ENCODE measurements at regions not wholly inside any gene's neighbourhood (a gene's known extent, or its start where the extent isn't known, plus 50 kb on each side); places are given as distances from the start of the nearest gene placed in this dataset.

GRCh38 chr5:98638701-98639100, 134.8 kb upstream of the RGMB start:
- Histone ChIP-seq H3K27me3 (no peaks in the 10 kb centered on the region), H3K9me3 (no peaks in the 10 kb centered on the region), H3K4me3 (no peak overlapping the region), H3K36me3 (no peaks in the 10 kb centered on the region), H3K4me1 (no peaks in the 10 kb centered on the region), H3K27ac (no peak overlapping the region)
- no peak for TF ChIP-seq POLR2A (IDR thresholded peaks at IDR 0.05)
- TF ChIP-seq, protein P1, sequence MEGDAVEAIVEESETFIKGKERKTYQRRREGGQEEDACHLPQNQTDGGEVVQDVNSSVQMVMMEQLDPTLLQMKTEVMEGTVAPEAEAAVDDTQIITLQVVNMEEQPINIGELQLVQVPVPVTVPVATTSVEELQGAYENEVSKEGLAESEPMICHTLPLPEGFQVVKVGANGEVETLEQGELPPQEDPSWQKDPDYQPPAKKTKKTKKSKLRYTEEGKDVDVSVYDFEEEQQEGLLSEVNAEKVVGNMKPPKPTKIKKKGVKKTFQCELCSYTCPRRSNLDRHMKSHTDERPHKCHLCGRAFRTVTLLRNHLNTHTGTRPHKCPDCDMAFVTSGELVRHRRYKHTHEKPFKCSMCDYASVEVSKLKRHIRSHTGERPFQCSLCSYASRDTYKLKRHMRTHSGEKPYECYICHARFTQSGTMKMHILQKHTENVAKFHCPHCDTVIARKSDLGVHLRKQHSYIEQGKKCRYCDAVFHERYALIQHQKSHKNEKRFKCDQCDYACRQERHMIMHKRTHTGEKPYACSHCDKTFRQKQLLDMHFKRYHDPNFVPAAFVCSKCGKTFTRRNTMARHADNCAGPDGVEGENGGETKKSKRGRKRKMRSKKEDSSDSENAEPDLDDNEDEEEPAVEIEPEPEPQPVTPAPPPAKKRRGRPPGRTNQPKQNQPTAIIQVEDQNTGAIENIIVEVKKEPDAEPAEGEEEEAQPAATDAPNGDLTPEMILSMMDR (IDR thresholded peaks at IDR 0.05): no peak
- DNase-seq: no peak
- intact Hi-C loops (cut with DNase I; ENCODE audit: low total_unique reads): no loop called here

DNA sequence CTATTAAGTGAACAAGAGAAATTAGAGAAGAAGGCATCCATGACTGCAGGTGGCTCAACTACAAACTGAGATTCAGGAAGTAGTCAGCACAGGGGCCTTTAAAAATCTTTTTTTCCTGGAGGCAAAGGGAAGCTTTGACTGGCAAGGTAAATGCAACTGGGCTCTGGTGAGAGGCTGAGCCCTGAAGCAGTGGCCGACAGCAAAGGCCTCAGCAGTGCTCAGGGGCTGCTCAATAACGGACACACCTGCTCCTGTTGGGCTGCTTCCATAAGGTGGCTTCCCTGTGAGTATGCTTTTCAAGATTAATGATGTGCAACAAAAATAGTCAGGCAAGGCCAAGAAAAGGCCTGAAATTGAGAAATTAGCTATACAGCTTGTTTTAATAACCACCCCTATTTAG, 134.2 kb upstream of the RGMB start:
- Histone ChIP-seq H3K27ac (no peak overlapping the region), H3K4me1 (no peaks in the 10 kb centered on the region), H3K27me3 (no peaks in the 10 kb centered on the region), H3K36me3 (no peaks in the 10 kb centered on the region), H3K4me3 (no peak overlapping the region), H3K9me3 (no peaks in the 10 kb centered on the region)
- DNase-seq: no peak
- intact Hi-C loops (cut with DNase I; ENCODE audit: low total_unique reads): no loop called here
- TF ChIP-seq POLR2A (IDR thresholded peaks at IDR 0.05): no peak
- TF ChIP-seq, protein P1 (IDR thresholded peaks at IDR 0.05): no peak

- Histone ChIP-seq H3K4me1 (no peaks in the 10 kb centered on the region), H3K27me3 (no peaks in the 10 kb centered on the region), H3K27ac (no peak overlapping the region), H3K36me3 (no peaks in the 10 kb centered on the region), H3K4me3 (no peak overlapping the region), H3K9me3 (no peaks in the 10 kb centered on the region)
- intact Hi-C loops (cut with DNase I; ENCODE audit: low total_unique reads): no loop called here
- TF ChIP-seq, protein P1 (IDR thresholded peaks at IDR 0.05): no peak
- no peak for TF ChIP-seq POLR2A (IDR thresholded peaks at IDR 0.05)
- no peak for DNase-seq
These were observed 131.8 kb upstream of the RGMB start for GRCh38 chr5:98641671-98642070.

DNA sequence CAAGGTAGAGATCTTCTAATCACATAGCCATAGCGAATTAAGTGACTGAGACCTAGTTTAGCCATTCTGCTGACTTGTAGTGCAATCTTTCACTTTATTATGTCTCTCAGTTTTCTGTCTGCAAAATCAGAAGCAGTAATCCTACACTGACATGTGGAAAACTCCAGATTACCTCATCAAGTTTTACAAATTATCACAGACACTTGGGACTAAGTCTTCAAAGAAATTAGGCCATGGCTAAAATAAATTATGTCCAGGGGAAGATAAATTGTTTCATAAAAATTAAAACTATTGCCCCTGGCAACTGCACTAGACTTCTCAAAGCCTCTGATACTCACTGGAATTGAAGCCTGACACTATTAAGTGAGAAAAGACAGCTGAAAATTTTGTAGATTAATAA, 129.9 kb upstream of the RGMB start:
- no peaks in the 10 kb centered on the region for H3K4me1 ChIP-seq
- DNase-seq: no peak
- no peaks in the 10 kb centered on the region for H3K27me3 ChIP-seq
- TF ChIP-seq, protein P1 (IDR thresholded peaks at IDR 0.05): no peak
- no peak for TF ChIP-seq POLR2A (IDR thresholded peaks at IDR 0.05)
- no peak overlapping the region for H3K4me3 ChIP-seq
- intact Hi-C loops (cut with DNase I; ENCODE audit: low total_unique reads): no loop called here
- H3K27ac ChIP-seq: no peak overlapping the region
- H3K9me3 ChIP-seq: no peaks in the 10 kb centered on the region
- H3K36me3 ChIP-seq: no peaks in the 10 kb centered on the region

DNA sequence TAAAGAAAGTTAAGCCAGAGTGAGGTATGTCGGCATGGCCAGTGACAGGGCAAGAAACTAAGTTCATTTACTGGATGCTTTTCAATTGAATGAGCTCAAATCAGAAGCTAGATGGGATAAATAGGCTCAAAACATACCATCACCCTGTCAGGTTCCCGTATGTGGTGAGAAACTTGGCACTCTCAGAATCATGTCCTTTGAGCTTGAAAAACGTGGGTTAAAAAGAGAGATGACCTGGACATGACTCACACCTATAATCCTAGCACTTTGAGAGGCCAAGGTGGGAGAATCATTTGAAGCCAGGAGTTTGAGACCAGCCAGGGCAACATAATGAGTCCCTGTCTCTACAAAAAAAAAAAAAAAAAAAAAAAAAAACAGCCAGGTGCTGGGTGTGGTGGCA, 121.7 kb upstream of the RGMB start:
- intact Hi-C loops (cut with DNase I; ENCODE audit: low total_unique reads): no loop called here
- Histone ChIP-seq H3K27ac (no peak overlapping the region), H3K27me3 (no peaks in the 10 kb centered on the region), H3K36me3 (no peaks in the 10 kb centered on the region), H3K4me3 (no peak overlapping the region), H3K9me3 (no peaks in the 10 kb centered on the region), H3K4me1 (no peaks in the 10 kb centered on the region)
- no peak for TF ChIP-seq POLR2A (IDR thresholded peaks at IDR 0.05)
- TF ChIP-seq, protein P1 (IDR thresholded peaks at IDR 0.05): no peak
- DNase-seq: no peak

All from uterus (tissue), 3 donors.